Stimulated activated CD8-positive, alpha-beta memory T cell treated with anti-CD3 and anti-CD28 coated beads, Interleukin-15, amount 100 ng/mL, for 24 hours (primary cell): ENCODE measurements at regions not wholly inside any gene's neighbourhood (a gene's known extent, or its start where the extent isn't known, plus 50 kb on each side); places are given as distances from the start of the nearest gene placed in this dataset.

ENCODE experiments used
- DNase-seq: peaks from one replicate; pipeline ENCODE4 v3.0.0-alpha.2; 2020; ENCODE audit warnings: low read depth

DNA sequence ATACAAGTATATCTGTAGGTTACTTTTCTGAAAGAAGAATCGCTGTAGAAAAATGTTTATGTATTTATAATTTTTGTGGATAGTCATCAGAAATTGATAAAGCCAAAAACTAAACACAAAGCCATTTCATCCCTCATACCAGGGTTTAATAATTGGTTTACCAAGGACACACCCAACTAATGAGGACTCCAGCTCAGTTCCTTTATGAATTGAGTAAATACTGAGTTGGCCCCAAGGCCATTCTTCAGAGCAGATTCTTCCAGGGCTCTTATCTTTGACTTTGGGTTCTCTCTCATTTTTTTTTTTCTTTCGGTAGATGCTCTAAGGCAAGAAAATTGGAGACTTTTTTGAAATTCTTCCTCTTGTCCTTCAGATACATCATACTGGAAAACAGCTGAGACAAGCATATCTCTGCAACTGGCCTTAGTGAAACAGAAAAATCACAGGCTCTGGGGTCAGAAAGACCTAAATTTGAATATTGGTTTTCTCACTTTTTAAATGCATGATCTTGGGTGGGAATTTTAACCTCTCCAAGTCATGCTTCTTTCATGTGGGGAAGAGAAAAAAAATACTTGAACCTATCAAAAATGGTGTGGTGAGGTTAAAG lies 401.8 kb downstream of the ARHGEF28 start:
- no peak for DNase-seq

DNA sequence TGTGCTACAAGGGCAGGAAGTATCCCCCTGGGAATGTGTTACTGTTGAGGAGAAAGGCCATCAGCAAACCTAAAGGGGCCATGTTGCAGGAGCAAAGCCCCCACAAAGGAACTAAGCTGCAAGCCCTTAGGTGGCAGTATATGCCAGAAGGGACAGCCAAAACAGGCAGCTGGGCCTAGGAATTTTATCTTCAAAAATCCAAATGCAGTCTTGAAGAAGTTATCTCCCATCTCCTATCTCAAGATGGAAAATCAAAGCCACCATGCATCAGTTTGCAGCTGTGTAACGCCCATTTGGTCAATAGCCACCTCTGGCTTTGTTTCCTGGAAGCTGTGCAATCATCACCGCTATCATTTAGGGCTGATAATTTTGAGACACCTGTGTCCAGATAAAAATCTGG lies 400.3 kb downstream of the ARHGEF28 start:
- no peak for DNase-seq

DNA sequence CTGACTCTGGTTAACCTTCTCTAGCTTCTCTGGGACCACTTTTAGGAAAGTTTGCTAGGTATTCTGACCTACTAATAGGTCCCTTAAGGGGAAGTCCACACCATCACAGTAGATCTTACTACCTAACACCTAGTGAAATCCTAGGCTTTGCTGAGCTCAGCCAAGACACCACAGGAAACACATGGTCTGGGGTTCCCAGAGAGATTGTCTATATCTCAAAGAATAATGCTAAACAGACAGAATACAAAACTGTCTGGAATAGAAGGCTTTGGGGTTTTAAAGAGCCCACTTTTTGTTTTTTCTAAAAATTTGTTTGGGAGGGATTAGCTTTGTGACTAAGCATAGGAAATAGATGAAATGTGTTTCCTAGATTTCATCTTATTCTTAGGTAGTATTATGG lies 395.1 kb downstream of the ARHGEF28 start:
- no peak for DNase-seq

- DNase-seq = no peak
Observed at GRCh38 chr5:74020503-74020902, 394.5 kb downstream of the ARHGEF28 start.

GRCh38 chr5:74019923-74020322 lies 393.9 kb downstream of the ARHGEF28 start:
- DNase-seq = no peak

- no peak for DNase-seq
Observed at GRCh38 chr5:74017786-74018211, 391.8 kb downstream of the ARHGEF28 start.

GRCh38 chr5:74017112-74017511 lies 391.1 kb downstream of the ARHGEF28 start:
- DNase-seq = no peak

DNA sequence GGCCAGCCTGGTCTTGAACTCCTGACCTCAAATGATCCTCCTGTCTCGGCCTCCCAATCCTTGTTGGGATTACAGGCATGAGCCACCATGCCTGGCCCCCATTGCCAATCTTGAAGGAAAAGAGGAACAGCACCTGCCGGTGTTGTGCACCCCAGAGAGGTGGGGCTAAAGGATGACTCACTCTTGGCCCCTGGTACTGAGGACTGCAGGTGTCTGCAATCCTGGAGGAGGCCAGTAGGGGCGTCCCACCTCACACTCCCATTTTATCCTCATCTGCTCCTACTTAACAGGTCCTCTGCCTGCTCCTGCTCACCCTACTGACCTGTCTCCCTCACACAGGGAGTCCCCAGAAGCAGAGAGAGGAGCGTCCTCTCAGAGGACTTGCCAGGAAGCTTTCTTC lies 390.4 kb downstream of the ARHGEF28 start:
- no peak for DNase-seq

DNA sequence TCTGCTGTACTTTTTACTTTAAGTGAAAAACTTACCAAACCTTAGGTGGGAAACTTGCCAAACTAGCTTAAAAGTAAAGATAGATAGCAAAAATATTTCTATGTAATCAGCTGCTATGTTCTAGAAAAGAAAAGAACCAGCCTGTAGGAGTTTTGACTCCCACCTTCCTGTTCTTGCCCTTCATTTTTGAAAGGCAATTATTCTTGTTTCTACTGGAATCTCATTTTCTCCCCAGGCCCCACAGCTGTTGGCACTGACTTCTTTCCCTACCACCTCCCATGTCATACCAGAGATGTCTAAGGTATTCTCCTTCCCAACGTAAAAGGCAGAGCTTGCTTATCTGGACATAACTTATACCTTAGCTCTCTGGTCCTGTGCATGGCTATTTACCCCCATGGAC lies 389.7 kb downstream of the ARHGEF28 start:
- DNase-seq = no peak

GRCh38 chr5:74013222-74013621 lies 387.2 kb downstream of the ARHGEF28 start:
- DNase-seq = no peak

DNA sequence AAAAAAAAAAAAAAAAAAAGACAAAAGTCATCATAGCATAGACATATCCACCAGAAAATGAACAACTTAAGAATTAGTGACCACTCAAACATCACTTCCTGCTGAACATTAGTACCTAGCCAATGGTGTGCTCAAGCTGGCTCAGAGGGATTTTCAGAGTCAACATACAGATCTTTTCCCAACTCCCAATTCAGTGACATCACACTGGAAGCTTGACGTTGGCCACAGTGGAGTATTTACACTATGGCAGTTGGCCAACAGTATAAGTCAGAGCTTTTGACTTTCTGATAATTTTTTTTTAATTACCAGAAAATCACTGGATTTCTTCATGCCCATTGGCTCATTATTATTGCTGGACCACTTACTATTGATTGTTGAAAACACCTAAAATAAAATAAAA lies 383.5 kb downstream of the ARHGEF28 start:
- DNase-seq = no peak

GRCh38 chr5:74007193-74007592 lies 381.2 kb downstream of the ARHGEF28 start:
- no peak for DNase-seq

DNA sequence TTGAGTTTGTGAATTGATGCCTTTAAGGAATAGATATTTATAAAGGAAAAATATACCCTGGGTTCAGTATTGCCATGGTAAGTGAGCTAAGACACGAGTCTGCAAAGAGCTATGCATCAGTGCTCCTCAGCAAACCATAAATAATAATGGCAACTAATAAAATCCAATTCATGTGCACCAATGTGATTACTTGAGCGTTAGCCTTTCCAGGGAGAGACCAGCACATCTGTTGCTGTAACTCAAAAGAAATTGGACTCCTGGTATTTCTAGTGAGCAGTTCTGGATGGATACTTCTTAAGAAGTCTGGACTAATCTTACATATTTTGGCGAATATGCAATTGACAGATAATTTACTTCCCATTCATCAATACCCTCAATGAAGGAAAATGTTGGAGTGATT lies 373.3 kb downstream of the ARHGEF28 start:
- DNase-seq = no peak

DNA sequence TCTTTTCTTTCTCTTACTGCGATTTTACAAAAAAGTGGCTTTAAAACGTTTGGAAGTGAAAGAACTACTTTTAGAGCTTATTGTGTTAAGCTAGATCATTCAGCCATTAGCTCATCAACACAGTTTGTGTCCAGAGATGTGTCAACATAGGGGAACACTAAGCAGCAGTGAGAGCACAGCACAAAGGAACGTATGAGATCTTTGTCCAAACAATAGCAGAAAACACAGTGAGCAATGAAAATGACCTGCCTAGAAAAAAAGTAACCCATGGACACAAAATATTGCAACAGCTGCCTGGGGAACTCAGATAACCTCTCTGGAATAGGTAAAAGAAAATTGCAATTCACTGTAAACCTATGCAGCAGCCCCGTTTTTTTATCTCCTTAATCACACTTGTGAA lies 372.5 kb downstream of the ARHGEF28 start:
- no peak for DNase-seq

DNA sequence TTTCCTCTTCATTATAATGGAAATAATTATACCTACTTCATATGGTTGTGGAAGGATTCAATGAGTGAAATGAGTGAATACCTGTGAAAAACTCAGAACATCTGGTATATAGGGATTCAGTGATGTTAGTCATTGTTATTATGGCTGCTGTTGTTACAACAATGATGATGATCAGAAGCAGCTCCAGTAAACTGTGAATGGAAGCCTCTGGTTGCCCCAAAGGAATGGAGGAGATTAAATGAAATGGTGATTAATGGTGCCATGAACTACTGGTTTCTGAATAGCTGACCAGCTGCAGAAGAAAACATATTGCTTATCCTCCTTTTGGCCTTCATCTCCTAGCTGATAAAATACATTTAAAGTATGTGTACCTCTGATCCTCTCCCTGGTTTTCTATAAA lies 372.0 kb downstream of the ARHGEF28 start:
- no peak for DNase-seq

GRCh38 chr5:73996151-73996755 lies 370.3 kb downstream of the ARHGEF28 start:
- no peak for DNase-seq

DNA sequence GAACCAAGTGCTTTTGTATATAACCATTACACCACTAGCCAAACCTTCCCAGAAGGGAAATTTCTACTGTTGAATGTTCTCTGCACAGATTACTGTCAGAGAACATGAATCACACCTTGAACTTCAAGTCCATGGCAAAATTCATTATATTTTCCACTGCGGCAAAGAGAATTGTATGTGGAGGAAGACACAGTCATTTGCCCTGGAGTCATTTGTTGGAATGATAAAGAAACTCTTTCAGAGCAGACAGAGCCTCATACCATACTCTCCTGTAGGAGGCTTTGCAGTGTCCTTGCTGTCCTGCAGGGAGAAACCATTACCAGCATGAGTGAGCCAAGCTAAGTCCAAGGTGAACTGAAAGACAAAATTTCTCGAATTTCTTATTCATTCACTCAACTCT lies 369.0 kb downstream of the ARHGEF28 start:
- no peak for DNase-seq
